Neural progenitor cell (in vitro differentiated cells): ENCODE measurements at regions not wholly inside any gene's neighbourhood (a gene's known extent, or its start where the extent isn't known, plus 50 kb on each side); places are given as distances from the start of the nearest gene placed in this dataset.

Experiments
- CTCF ChIP-seq: fragments of 200-600 bp; sonication (generic); IDR thresholded peaks from 2 replicates; pipeline ENCODE4 v1.5.1; 2017; ENCODE audit warnings: antibody characterized with exemption, mild to moderate bottlenecking
- EZH2 ChIP-seq: fragments of 200-600 bp; sonication (generic); IDR thresholded peaks from 2 replicates; pipeline ENCODE4 v1.6.1; 2017; ENCODE audit warnings: antibody characterized with exemption, mild to moderate bottlenecking, moderate library complexity
- EZH2phosphoT487 ChIP-seq: fragments of 200-600 bp; sonication (generic); IDR thresholded peaks from 2 replicates; pipeline ENCODE4 v1.6.1; 2017; ENCODE audit warnings: antibody characterized with exemption

- TF ChIP-seq EZH2phosphoT487 (no peak), CTCF (no peak), EZH2 (no peak)
Observed at GRCh38 chr2:219871351-219871750, 243.9 kb downstream of the SLC4A3 start.
